Ishikawa (cell line): ENCODE measurements at regions not wholly inside any gene's neighbourhood (a gene's known extent, or its start where the extent isn't known, plus 50 kb on each side); places are given as distances from the start of the nearest gene placed in this dataset.

Experiments
- CEBPB ChIP-seq: IDR thresholded peaks from 2 replicates; pipeline ENCODE4 v1.6.1; 2012
- CREB1 ChIP-seq: IDR thresholded peaks from 2 replicates; pipeline ENCODE4 v1.6.1; 2012; ENCODE audit warnings: low read depth
- EGR1 ChIP-seq: IDR thresholded peaks from 2 replicates; pipeline ENCODE4 v1.6.1; 2012
- EP300 ChIP-seq: IDR thresholded peaks from 2 replicates; pipeline ENCODE4 v1.6.1; 2012; ENCODE audit warnings: borderline replicate concordance
- FOXM1 ChIP-seq: IDR thresholded peaks from 2 replicates; pipeline ENCODE4 v1.6.1; 2012; ENCODE audit warnings: low read depth, borderline replicate concordance
- NFIC ChIP-seq: IDR thresholded peaks from 2 replicates; pipeline ENCODE4 v1.6.1; 2012
- RAD21 ChIP-seq: IDR thresholded peaks from 2 replicates; pipeline ENCODE4 v1.6.1; 2012; ENCODE audit warnings: low read depth
- REST ChIP-seq: IDR thresholded peaks from 2 replicates; pipeline ENCODE4 v1.6.1; 2012; ENCODE audit warnings: low read depth, mild to moderate bottlenecking
- TAF1 ChIP-seq: IDR thresholded peaks from 2 replicates; pipeline ENCODE4 v1.6.1; 2012; ENCODE audit warnings: low read depth, mild to moderate bottlenecking
- TCF12 ChIP-seq: IDR thresholded peaks from 2 replicates; pipeline ENCODE4 v1.6.1; 2012; ENCODE audit warnings: low read depth
- TEAD4 ChIP-seq: IDR thresholded peaks from 2 replicates; pipeline ENCODE4 v1.6.1; 2012
- USF1 ChIP-seq: IDR thresholded peaks from 2 replicates; pipeline ENCODE4 v1.6.1; 2012
- YY1 ChIP-seq: IDR thresholded peaks from 2 replicates; pipeline ENCODE4 v1.6.1; 2012; ENCODE audit warnings: low read depth
- ZBTB7A ChIP-seq: IDR thresholded peaks from 2 replicates; pipeline ENCODE4 v1.6.1; 2012; ENCODE audit warnings: low read depth
- TF ChIP-seq, protein P1 (sequence below): IDR thresholded peaks from 2 replicates; pipeline ENCODE4 v1.6.1; 2012

- TF ChIP-seq NFIC (no peak), EP300 (no peak), FOXM1 (no peak), YY1 (no peak), RAD21 (no peak), TEAD4 (no peak), EGR1 (no peak), USF1 (no peak), CEBPB (no peak), TCF12 (no peak), REST (no peak), ZBTB7A (no peak), CREB1 (no peak), TAF1 (no peak)
- TF ChIP-seq, protein P1, sequence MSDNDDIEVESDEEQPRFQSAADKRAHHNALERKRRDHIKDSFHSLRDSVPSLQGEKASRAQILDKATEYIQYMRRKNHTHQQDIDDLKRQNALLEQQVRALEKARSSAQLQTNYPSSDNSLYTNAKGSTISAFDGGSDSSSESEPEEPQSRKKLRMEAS = no peak
These were observed 187.3 kb downstream of the SUCNR1 start for GRCh38 chr3:152060701-152061100.

GRCh38 chr3:152061296-152061695 is 187.9 kb downstream of the SUCNR1 start:
- no peak for TF ChIP-seq ZBTB7A
- no peak for TF ChIP-seq USF1
- TF ChIP-seq EGR1 = no peak
- TF ChIP-seq EP300 = no peak
- no peak for TF ChIP-seq TAF1
- TF ChIP-seq, protein P1 = no peak
- TF ChIP-seq CEBPB = no peak
- no peak for TF ChIP-seq RAD21
- TF ChIP-seq FOXM1 = no peak
- no peak for TF ChIP-seq CREB1
- no peak for TF ChIP-seq TEAD4
- no peak for TF ChIP-seq YY1

DNA sequence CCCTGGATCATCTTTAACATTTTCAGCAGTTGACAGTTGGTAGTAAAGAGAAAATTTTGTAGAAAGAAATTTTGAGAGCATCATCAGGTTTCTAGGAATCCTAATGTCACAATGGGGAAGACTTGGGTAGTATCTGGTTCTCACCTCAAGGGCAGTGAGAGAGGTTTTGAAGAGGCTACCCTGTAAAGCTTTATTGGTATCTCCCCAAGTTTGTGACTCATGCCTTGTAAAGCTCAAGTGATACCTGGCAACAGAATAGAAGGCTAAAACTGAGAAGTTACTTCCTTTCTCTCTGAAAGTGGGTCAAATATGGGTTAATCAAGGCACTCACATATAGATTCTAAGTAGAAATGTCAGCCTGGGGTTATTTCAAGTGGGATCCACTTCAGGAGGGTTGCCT is 196.4 kb downstream of the SUCNR1 start:
- no peak for TF ChIP-seq CREB1
- TF ChIP-seq ZBTB7A = no peak
- no peak for TF ChIP-seq TCF12
- no peak for TF ChIP-seq FOXM1

GRCh38 chr3:152071315-152071714 is 197.4 kb upstream of the MBNL1 start:
- TF ChIP-seq REST (no peak), FOXM1 (no peak), NFIC (no peak), CEBPB (no peak), YY1 (no peak), USF1 (no peak)
- TF ChIP-seq, protein P1 = no peak

DNA sequence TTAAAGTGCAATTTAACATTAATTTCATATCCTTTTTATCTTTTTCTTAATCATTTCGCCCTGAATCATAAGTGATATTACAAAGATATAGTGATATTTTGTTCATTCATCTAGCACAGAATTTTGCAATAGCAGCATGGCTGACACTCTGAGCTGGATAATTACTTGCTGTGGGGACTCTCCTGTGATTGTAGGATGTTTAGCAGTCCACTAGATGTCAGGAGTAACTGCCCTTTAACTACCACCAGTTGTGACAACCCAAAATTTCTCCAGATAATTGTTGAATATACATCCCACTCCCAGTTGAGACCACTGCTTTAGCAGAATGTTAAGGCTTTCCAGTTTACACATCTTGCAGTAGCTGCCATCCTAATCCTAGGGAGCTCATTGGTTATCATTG is 196.8 kb upstream of the MBNL1 start:
- TF ChIP-seq CEBPB (peak; percentile 55), USF1 (no peak), RAD21 (peak; percentile 56)

GRCh38 chr3:152073267-152073666 is 195.5 kb upstream of the MBNL1 start:
- TF ChIP-seq REST (no peak), TEAD4 (no peak), TAF1 (no peak), USF1 (no peak)
- TF ChIP-seq, protein P1 = no peak
